Endothelial cell of umbilical vein (primary cell): ENCODE measurements at regions not wholly inside any gene's neighbourhood (a gene's known extent, or its start where the extent isn't known, plus 50 kb on each side); places are given as distances from the start of the nearest gene placed in this dataset.

Experiments
- BruUV-seq: library from RNA; stranded (reverse); fragments of 400-500 nt; replicated peaks from 2 replicates; lab custom pipeline; 2021; lab: Mats Ljungman, UMichigan
- CTCF ChIA-PET: fragments of 300-600, 350-600 bp; sonication (Branson Sonifier 250); formaldehyde crosslinking; loops from one replicate; lab custom pipeline; 2021; ENCODE audit warnings: antibody characterized with exemption, inconsistent platforms; lab: Charles Lee
- POLR2A ChIA-PET: fragments of 300-600, 350-600 bp; sonication (Branson Sonifier 250); formaldehyde crosslinking; loops from one replicate; lab custom pipeline; 2021; ENCODE audit warnings: antibody characterized with exemption, inconsistent platforms; lab: Charles Lee
- DNase-seq: peaks from one replicate; pipeline ENCODE4 v3.0.0-alpha.2; 2011; ENCODE audit warnings: low read depth, low spot score
- FAIRE-seq: peaks from 2 replicates; lab custom pipeline; 2011; peaks lifted over from hg19 to GRCh38; lab: Jason Lieb, UNC
- H2AFZ ChIP-seq: 2 replicates; pipeline ENCODE4 v1.6.0; 2012; ENCODE audit warnings: low read depth, low read length, control low read depth, inconsistent platforms
- H3K27ac ChIP-seq: 2 replicates; pipeline ENCODE4 v1.5.1; 2011; ENCODE audit warnings: low read depth, mild to moderate bottlenecking, control low read depth, low read length, moderate library complexity; ENCODE audit not compliant: insufficient read depth
- H3K27me3 ChIP-seq, 2 experiments: 2 replicates each; pipeline versions ENCODE4 v1.6.0 to v1.6.1; 2011; ENCODE audit warnings: low read length in 2 of 2, mixed read lengths in 1 of 2; ENCODE audit not compliant: control insufficient read depth in 2 of 2, insufficient read depth in 2 of 2
- H3K36me3 ChIP-seq, 2 experiments: 2 replicates in 1 of 2; 3 replicates in 1 of 2; pipeline ENCODE4 v1.5.1; 2011; ENCODE audit warnings: low read length in 2 of 2, mild to moderate bottlenecking in 1 of 2, moderate library complexity in 1 of 2; ENCODE audit not compliant: control insufficient read depth in 2 of 2, insufficient read depth in 2 of 2; ENCODE audit errors: extremely low read depth in 1 of 2
- H3K4me1 ChIP-seq: 3 replicates; pipeline ENCODE4 v1.5.1; 2011; ENCODE audit warnings: mild to moderate bottlenecking, low read length; ENCODE audit not compliant: control insufficient read depth, insufficient read depth; ENCODE audit errors: extremely low read depth
- H3K4me2 ChIP-seq: 2 replicates; pipeline ENCODE4 v1.6.1; 2011; ENCODE audit warnings: low read length, control low read depth, mixed read lengths; ENCODE audit not compliant: insufficient read depth
- H3K4me3 ChIP-seq, 3 experiments: fragments of 200-600 bp in 1 of 3; sonication (generic), shearing (Covaris generic) in 1 of 3; replicated peaks in 1 of 3; 2 replicates each; pipeline ENCODE4 v1.5.1; 2011 to 2016; ENCODE audit warnings: control low read depth in 3 of 3, low read length in 3 of 3, mild to moderate bottlenecking in 2 of 3, inconsistent platforms in 1 of 3, low read depth in 1 of 3, moderate library complexity in 1 of 3; ENCODE audit not compliant: insufficient read depth in 1 of 3
- H3K79me2 ChIP-seq: 2 replicates; pipeline ENCODE4 v1.6.0; 2012; ENCODE audit warnings: low read length, inconsistent platforms; ENCODE audit not compliant: control insufficient read depth, insufficient read depth
- H3K9ac ChIP-seq: replicated peaks from 2 replicates; pipeline ENCODE3; 2011; ENCODE audit warnings: low read length, control low read depth; ENCODE audit not compliant: insufficient read depth; ENCODE audit errors: extremely low read depth
- H3K9me1 ChIP-seq: replicated peaks from 3 replicates; pipeline ENCODE4 v1.6.0; 2011; ENCODE audit warnings: mild to moderate bottlenecking, low read length; ENCODE audit not compliant: control insufficient read depth, insufficient read depth; ENCODE audit errors: extremely low read depth
- H3K9me3 ChIP-seq: replicated peaks from 2 replicates; pipeline ENCODE4 v1.5.1; 2012; ENCODE audit warnings: low read length, inconsistent platforms; ENCODE audit not compliant: control insufficient read depth, insufficient read depth
- H4K20me1 ChIP-seq: replicated peaks from 2 replicates; pipeline ENCODE3; 2011; ENCODE audit warnings: mild to moderate bottlenecking, low read length; ENCODE audit not compliant: control insufficient read depth, insufficient read depth; ENCODE audit errors: extremely low read depth
- CTCF ChIP-seq, 2 donors: IDR thresholded peaks; 1 replicate in 1 of 2; 2 replicates in 1 of 2; pipeline ENCODE4 v1.5.1; 2011; ENCODE audit warnings: low read length in 2 of 2, mild to moderate bottlenecking in 2 of 2, moderate library complexity in 2 of 2, control low read depth in 1 of 2, inconsistent platforms in 1 of 2, low read depth in 1 of 2; ENCODE audit not compliant: insufficient read depth in 1 of 2; ENCODE audit errors: extremely low read depth in 1 of 2
- EZH2 ChIP-seq: IDR thresholded peaks from 2 replicates; pipeline ENCODE4 v1.6.1; 2012; ENCODE audit warnings: borderline replicate concordance, low read depth, mild to moderate bottlenecking, moderate library complexity, low read length, inconsistent platforms; ENCODE audit not compliant: severe bottlenecking
- FOS ChIP-seq: IDR thresholded peaks from 2 replicates; pipeline ENCODE4 v1.6.1; 2011; ENCODE audit warnings: mild to moderate bottlenecking, low read length, moderate library complexity, borderline replicate concordance; ENCODE audit not compliant: insufficient read depth
- GATA2 ChIP-seq: IDR thresholded peaks from 2 replicates; pipeline ENCODE4 v1.7.0; 2011; ENCODE audit warnings: low read depth, mild to moderate bottlenecking, moderate library complexity, mixed read lengths, low read length; ENCODE audit not compliant: insufficient read length, insufficient read depth
- JUN ChIP-seq: IDR thresholded peaks from 2 replicates; pipeline ENCODE4 v1.6.1; 2011; ENCODE audit warnings: borderline replicate concordance, low read depth; ENCODE audit not compliant: insufficient read length, insufficient read depth
- MAX ChIP-seq: IDR thresholded peaks from 2 replicates; pipeline ENCODE4 v1.6.1; 2011; ENCODE audit not compliant: insufficient read depth, insufficient read length
- MYC ChIP-seq: IDR thresholded peaks from one replicate; pipeline ENCODE4 v1.6.1; 2011; ENCODE audit warnings: mild to moderate bottlenecking, low read depth, low read length
- POLR2A ChIP-seq: IDR thresholded peaks from 2 replicates; pipeline ENCODE4 v1.6.1; 2012; ENCODE audit warnings: low read depth, mild to moderate bottlenecking, control low read depth, low read length
- POLR2AphosphoS5 ChIP-seq: IDR thresholded peaks from 2 replicates; pipeline ENCODE4 v1.6.1; 2012; ENCODE audit warnings: low read depth, mild to moderate bottlenecking, control low read depth, low read length, moderate library complexity; ENCODE audit not compliant: insufficient read depth
- dilution Hi-C: fragments of 300-500 bp; cut with MboI; formaldehyde crosslinking; loops from one replicate; pipeline ENCODE4 v1.15.0; 2019; ENCODE audit warnings: low sequenced_read_pairs; ENCODE audit not compliant: extremely low pct_ligation_motif_present
- intact Hi-C: fragments of 100-400 bp; cut with micrococcal nuclease; formaldehyde crosslinking; loops from one replicate; pipeline ENCODE4 v1.10.0; 2022

DNA sequence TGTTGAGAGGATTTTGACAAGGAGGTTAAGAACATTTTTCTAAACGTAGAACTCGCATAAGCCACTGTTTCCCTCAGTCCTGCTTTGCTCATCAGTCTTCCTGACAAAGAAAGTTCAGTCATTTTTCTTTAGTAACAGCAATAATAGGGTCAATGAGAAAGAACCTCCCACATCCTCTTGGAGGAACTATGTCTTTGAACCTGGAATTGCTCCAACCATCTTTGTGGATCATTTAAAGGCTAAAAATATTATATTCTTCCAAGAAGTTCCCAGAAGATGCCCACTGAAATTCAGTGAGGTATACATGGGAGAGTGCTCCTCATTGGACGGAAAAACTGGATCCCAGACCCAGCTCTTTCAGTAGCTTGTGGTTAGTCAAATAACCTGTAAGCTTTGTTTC lies 282.8 kb upstream of the FAR2 start:
- no peaks in the 10 kb centered on the region for H3K9me1 ChIP-seq

More for the DNA sequence above, 282.8 kb upstream of the FAR2 start:
- no peak overlapping the region for H3K4me3 ChIP-seq
- H3K79me2 ChIP-seq, result no peaks in the 10 kb centered on the region
- no peaks in the 10 kb centered on the region for H3K9me3 ChIP-seq
- ChIA-PET CTCF (no interaction called here), POLR2A (no interaction called here)
- FAIRE-seq, result no peak
- no peak overlapping the region for H3K27ac ChIP-seq
- no peak overlapping the region for H3K9ac ChIP-seq
- no peak overlapping the region for H2AFZ ChIP-seq
- no TSS peak for BruUV-seq
- DNase-seq, result no peak
- intact Hi-C loops, result no loop called here
- no peaks in the 10 kb centered on the region for H3K27me3 ChIP-seq
- no peaks in the 10 kb centered on the region for H3K36me3 ChIP-seq
- H4K20me1 ChIP-seq, result no peaks in the 10 kb centered on the region
- dilution Hi-C loops, result no loop called here
- H3K4me1 ChIP-seq, result no peaks in the 10 kb centered on the region
- TF ChIP-seq MYC, result no peak
- TF ChIP-seq FOS, result no peak
- TF ChIP-seq POLR2A, result no peak
- TF ChIP-seq CTCF (IDR thresholded peaks at IDR 0.05; ENCODE audit: extremely low read depth in 1 of 2, insufficient read depth in 1 of 2, low read depth in 1 of 2, low read length in 2 of 2), result no peak
- no peak for TF ChIP-seq MAX
- TF ChIP-seq POLR2AphosphoS5, result no peak
- no peak for TF ChIP-seq EZH2
- no peak for TF ChIP-seq JUN
- TF ChIP-seq GATA2, result no peak
- no peak overlapping the region for H3K4me2 ChIP-seq
